CD4-positive, alpha-beta T cell (primary cell): ENCODE measurements at regions not wholly inside any gene's neighbourhood (a gene's known extent, or its start where the extent isn't known, plus 50 kb on each side); places are given as distances from the start of the nearest gene placed in this dataset.

Experiments
- ATAC-seq: fragments of 200-7000 bp; cut with Tn5 transposase; one replicate; pipeline ENCODE4 v1.10.0; 2022; ENCODE audit warnings: mild to moderate bottlenecking; ENCODE audit not compliant: poor library complexity
- CTCF ChIA-PET: fragments of 350-600 bp; sonication (Branson Sonifier 250); formaldehyde crosslinking; loops from one replicate; lab custom pipeline; 2021; ENCODE audit warnings: antibody characterized with exemption, inconsistent platforms; lab: Charles Lee
- POLR2A ChIA-PET: fragments of 350-600 bp; sonication (Branson Sonifier 250); formaldehyde crosslinking; loops from one replicate; lab custom pipeline; 2021; ENCODE audit warnings: antibody characterized with exemption, inconsistent platforms; lab: Charles Lee
- DNase-seq, 14 experiments: peaks; one replicate each; pipeline ENCODE4 v3.0.0-alpha.2; 2013 to 2020; ENCODE audit warnings: mixed read lengths in 2 of 14
- H3K27ac ChIP-seq, 2 donors: one replicate each; pipeline versions ENCODE4 v1.5.1 to v1.7.0; 2013; ENCODE audit warnings: low read length in 2 of 2, low read depth in 1 of 2, mild to moderate bottlenecking in 1 of 2
- H3K27me3 ChIP-seq, 2 experiments: 1 replicate in 1 of 2; 2 replicates in 1 of 2; pipeline versions ENCODE4 v1.6.1 to v1.7.0; 2013; ENCODE audit warnings: low read length in 2 of 2, control low read depth in 1 of 2, mild to moderate bottlenecking in 1 of 2, moderate library complexity in 1 of 2; ENCODE audit not compliant: insufficient read depth in 2 of 2, control insufficient read depth in 1 of 2
- H3K36me3 ChIP-seq: one replicate; pipeline ENCODE4 v1.6.1; 2013; ENCODE audit warnings: low read length, control low read depth; ENCODE audit not compliant: insufficient read depth
- H3K4me1 ChIP-seq: one replicate; pipeline ENCODE4 v1.6.1; 2013; ENCODE audit warnings: low read length, control low read depth; ENCODE audit not compliant: insufficient read depth
- H3K4me3 ChIP-seq: one replicate; pipeline ENCODE4 v1.5.1; 2013; ENCODE audit warnings: mild to moderate bottlenecking, low read length, moderate library complexity
- H3K9me3 ChIP-seq, 2 experiments: 1 replicate in 1 of 2; 2 replicates in 1 of 2; pipeline versions ENCODE4 v1.6.1 to v1.7.0; 2013; ENCODE audit warnings: low read length in 2 of 2, mild to moderate bottlenecking in 2 of 2, control low read depth in 1 of 2, moderate library complexity in 1 of 2; ENCODE audit not compliant: control insufficient read depth in 1 of 2, insufficient read depth in 1 of 2
- H3K27ac Mint-ChIP-seq: one replicate; pipeline ENCODE4 v1.8.0; 2020; ENCODE audit warnings: mixed read lengths
- H3K27me3 Mint-ChIP-seq: one replicate; pipeline ENCODE4 v1.8.0; 2021; ENCODE audit warnings: mixed read lengths
- H3K36me3 Mint-ChIP-seq: one replicate; pipeline ENCODE4 v1.8.0; 2021; ENCODE audit warnings: low read depth, mixed read lengths
- H3K4me1 Mint-ChIP-seq: one replicate; pipeline ENCODE4 v1.8.0; 2021; ENCODE audit warnings: low read depth, mixed read lengths
- H3K4me3 Mint-ChIP-seq: one replicate; pipeline ENCODE4 v1.8.0; 2020; ENCODE audit warnings: mild to moderate bottlenecking, mixed read lengths
- H3K9me3 Mint-ChIP-seq: one replicate; pipeline ENCODE4 v1.8.0; 2020; ENCODE audit warnings: mixed read lengths
- intact Hi-C, 2 experiments: fragments of 100-400 bp; cut with DNase I in 1 of 2; cut with micrococcal nuclease in 1 of 2; formaldehyde crosslinking; loops; one replicate each; pipeline versions ENCODE4 v1.15.1 to v1.9.0; 2023 to 2025; cut with DNase I, micrococcal nuclease
- TF ChIP-seq, protein P1 (sequence below): fragments of 200-600 bp; IDR thresholded peaks from one replicate; pipeline ENCODE4 v1.8.0; 2022; ENCODE audit warnings: antibody characterized with exemption, mild to moderate bottlenecking

GRCh38 chr2:12041236-12041635 lies 294.8 kb downstream of the LPIN1 start:
- H3K4me3 Mint-ChIP-seq = no peak overlapping the region
- no peak for ATAC-seq
- Histone ChIP-seq H3K27me3 (no peaks in the 10 kb centered on the region), H3K9me3 (peaks cover 0 to 10% of the 10 kb centered on the region in 2 experiments), H3K27ac (no peak overlapping the region), H3K36me3 (no peaks in the 10 kb centered on the region), H3K4me3 (no peak overlapping the region), H3K4me1 (peaks cover 45% of the 10 kb centered on the region)
- DNase-seq = no peak
- CTCF ChIA-PET = no interaction called here
- peaks cover 8% of the 10 kb centered on the region for H3K9me3 Mint-ChIP-seq
- POLR2A ChIA-PET = interaction anchor here (2.0 kb wide), 1 partner anchor 676 kb away, joined by 7 read pairs; the partner anchor contains the start of gene TRIB2
- H3K4me1 Mint-ChIP-seq = peaks cover 71% of the 10 kb centered on the region
- H3K27ac Mint-ChIP-seq = peak overlapping the region; percentile 6
- TF ChIP-seq, protein P1, sequence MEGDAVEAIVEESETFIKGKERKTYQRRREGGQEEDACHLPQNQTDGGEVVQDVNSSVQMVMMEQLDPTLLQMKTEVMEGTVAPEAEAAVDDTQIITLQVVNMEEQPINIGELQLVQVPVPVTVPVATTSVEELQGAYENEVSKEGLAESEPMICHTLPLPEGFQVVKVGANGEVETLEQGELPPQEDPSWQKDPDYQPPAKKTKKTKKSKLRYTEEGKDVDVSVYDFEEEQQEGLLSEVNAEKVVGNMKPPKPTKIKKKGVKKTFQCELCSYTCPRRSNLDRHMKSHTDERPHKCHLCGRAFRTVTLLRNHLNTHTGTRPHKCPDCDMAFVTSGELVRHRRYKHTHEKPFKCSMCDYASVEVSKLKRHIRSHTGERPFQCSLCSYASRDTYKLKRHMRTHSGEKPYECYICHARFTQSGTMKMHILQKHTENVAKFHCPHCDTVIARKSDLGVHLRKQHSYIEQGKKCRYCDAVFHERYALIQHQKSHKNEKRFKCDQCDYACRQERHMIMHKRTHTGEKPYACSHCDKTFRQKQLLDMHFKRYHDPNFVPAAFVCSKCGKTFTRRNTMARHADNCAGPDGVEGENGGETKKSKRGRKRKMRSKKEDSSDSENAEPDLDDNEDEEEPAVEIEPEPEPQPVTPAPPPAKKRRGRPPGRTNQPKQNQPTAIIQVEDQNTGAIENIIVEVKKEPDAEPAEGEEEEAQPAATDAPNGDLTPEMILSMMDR = no peak
- peaks cover 6% of the 10 kb centered on the region for H3K36me3 Mint-ChIP-seq
- H3K27me3 Mint-ChIP-seq = no peaks in the 10 kb centered on the region
- intact Hi-C loops = no loop called here

GRCh38 chr2:12043131-12043530 lies 296.7 kb downstream of the LPIN1 start:
- H3K4me3 Mint-ChIP-seq = peak overlapping the region; percentile 5
- no peak overlapping the region for H3K27ac ChIP-seq
- H3K4me1 Mint-ChIP-seq = peaks cover 72% of the 10 kb centered on the region
- H3K4me1 ChIP-seq = peaks cover 39% of the 10 kb centered on the region
- CTCF ChIA-PET = interaction anchor here (0.6 kb wide), 1 partner anchor 11 kb away, joined by 4 read pairs; no protein-coding TSS in a partner anchor
- no peak for DNase-seq
- H3K9me3 Mint-ChIP-seq = peaks cover 8% of the 10 kb centered on the region
- no peak for ATAC-seq
- H3K9me3 ChIP-seq = peaks cover 0 to 10% of the 10 kb centered on the region in 2 experiments
- intact Hi-C loops = no loop called here
- H3K27ac Mint-ChIP-seq = peak overlapping the region; percentile 6
- POLR2A ChIA-PET = interaction anchor here (4.0 kb wide), 1 partner anchor 9 kb away, joined by 39 read pairs; no protein-coding TSS in a partner anchor
- peaks cover 6% of the 10 kb centered on the region for H3K36me3 Mint-ChIP-seq
- TF ChIP-seq, protein P1 = no peak
- no peaks in the 10 kb centered on the region for H3K36me3 ChIP-seq
- H3K27me3 Mint-ChIP-seq = no peaks in the 10 kb centered on the region
- no peaks in the 10 kb centered on the region for H3K27me3 ChIP-seq
- no peak overlapping the region for H3K4me3 ChIP-seq

- no peaks in the 10 kb centered on the region for H3K27me3 Mint-ChIP-seq
- peaks cover 0 to 2% of the 10 kb centered on the region in 2 experiments for H3K9me3 ChIP-seq
- H3K36me3 Mint-ChIP-seq = peaks cover 6% of the 10 kb centered on the region
- POLR2A ChIA-PET = interaction anchor here (0.8 to 4.0 kb wide), 20 partner anchors 10 to 674 kb away, joined by 3 to 39 read pairs (median 4); partner anchors contain the start of gene TRIB2
- peaks cover 83% of the 10 kb centered on the region for H3K4me1 Mint-ChIP-seq
- no peaks in the 10 kb centered on the region for H3K36me3 ChIP-seq
- H3K9me3 Mint-ChIP-seq = peaks cover 8% of the 10 kb centered on the region
- peak overlapping the region; percentile 11 for H3K4me3 Mint-ChIP-seq
- H3K27ac ChIP-seq = peak overlapping the region in 1 of 2 donors; percentile 22
- no peaks in the 10 kb centered on the region for H3K27me3 ChIP-seq
- peaks cover 44% of the 10 kb centered on the region for H3K4me1 ChIP-seq
- CTCF ChIA-PET = no interaction called here
- TF ChIP-seq, protein P1 = peak; percentile 17
- peak overlapping the region; percentile 42 for H3K27ac Mint-ChIP-seq
- ATAC-seq (peak; percentile 92), DNase-seq (peak in 12 of 14 experiments; percentile 7 to 74 (median 46))
- intact Hi-C loops = no loop called here
- no peak overlapping the region for H3K4me3 ChIP-seq
Measured at GRCh38 chr2:12044857-12045256, 298.4 kb downstream of the LPIN1 start.
